ENCODE measurements at regions not wholly inside any gene's neighbourhood (a gene's known extent, or its start where the extent isn't known, plus 50 kb on each side); places are given as distances from the start of the nearest gene placed in this dataset.

GRCh38 chr5:81860778-81861177 is 109.9 kb upstream of the SSBP2 start:
- ATAC-seq (no peak), DNase-seq (ENCODE audit: low spot score) (no peak), FAIRE-seq (no peak)
- in situ Hi-C loops (cut with HindIII; ENCODE audit: extremely low pct_ligation_motif_present, low pct_unique_long_range_greater_than_20kb), result loop anchor here (5.0 kb wide), 1 partner anchor 108 kb away; the partner anchor contains the start of gene SSBP2
- BruUV-seq (replicated peaks), result no TSS peak
- Histone ChIP-seq H3K9ac (ENCODE audit: insufficient read depth, low read depth, low read length) (no peak overlapping the region), H3K27me3 (ENCODE audit: control insufficient read depth in 1 of 2, insufficient read depth in 2 of 2, low read length in 2 of 2) (peaks cover 0 to 6% of the 10 kb centered on the region in 2 experiments; a peak in 1 of 5 replicates), H3K79me2 (ENCODE audit: insufficient read depth, low read length) (no peaks in the 10 kb centered on the region), H3K4me1 (ENCODE audit: insufficient read depth, low read length) (no peaks in the 10 kb centered on the region), H2AFZ (ENCODE audit: low read length) (no peak overlapping the region), H4K20me1 (ENCODE audit: insufficient read depth, low read length) (no peaks in the 10 kb centered on the region), H3K9me3 (ENCODE audit: low read length) (no peaks in the 10 kb centered on the region), H3K4me3 (replicated peaks in 1 of 3; ENCODE audit: insufficient read depth in 1 of 3, low read depth in 2 of 3, low read length in 3 of 3) (no peak overlapping the region), H3K36me3 (replicated peaks in 1 of 2; ENCODE audit: control insufficient read depth in 1 of 2, insufficient read depth in 2 of 2, low read length in 2 of 2) (no peaks in the 10 kb centered on the region), H3K4me2 (ENCODE audit: low read depth, low read length) (no peak overlapping the region), H3K27ac (ENCODE audit: extremely low read length, insufficient read depth, low read length) (no peak overlapping the region)
- ChIA-PET CTCF (ENCODE audit: low intra/inter-chr PET ratio, low total read pairs) (no interaction called here), POLR2A (no interaction called here)
- 14% methylated on average over 1 of the region's 1 CpG for WGBS (ENCODE audit: low lambda C conversion rate)
- TF ChIP-seq TCF7L2 (IDR thresholded peaks at IDR 0.05; ENCODE audit: low read depth, low read length) (no peak), ZNF225 (CRISPR knock-in tag; IDR thresholded peaks at IDR 0.05) (no peak), ZKSCAN5 (CRISPR knock-in tag; IDR thresholded peaks at IDR 0.05) (no peak), HNF1B (CRISPR knock-in tag; IDR thresholded peaks at IDR 0.05) (no peak), SRF (IDR thresholded peaks at IDR 0.05; ENCODE audit: low read depth, low read length) (no peak), FOXK1 (CRISPR knock-in tag; IDR thresholded peaks at IDR 0.05; ENCODE audit: borderline replicate concordance, low read depth) (no peak), KAT7 (CRISPR knock-in tag; IDR thresholded peaks at IDR 0.05; ENCODE audit: borderline replicate concordance) (no peak), ZNF142 (CRISPR knock-in tag; IDR thresholded peaks at IDR 0.05) (no peak), ZKSCAN8 (CRISPR knock-in tag; IDR thresholded peaks at IDR 0.05; ENCODE audit: borderline replicate concordance) (no peak), ZNF432 (CRISPR knock-in tag; IDR thresholded peaks at IDR 0.05; ENCODE audit: borderline replicate concordance) (no peak), ZMYM4 (CRISPR knock-in tag; IDR thresholded peaks at IDR 0.05) (no peak), ZNF512B (CRISPR knock-in tag; IDR thresholded peaks at IDR 0.05; ENCODE audit: borderline replicate concordance) (no peak)
- intact Hi-C loops (cut with micrococcal nuclease; ENCODE audit: unreplicated experiment), result no loop called here

Measured in HepG2 (cell line).